K562 (cell line): ENCODE measurements at regions not wholly inside any gene's neighbourhood (a gene's known extent, or its start where the extent isn't known, plus 50 kb on each side); places are given as distances from the start of the nearest gene placed in this dataset.
"Not testable (repeated sequence)": the region's sequence is repeated elsewhere in the genome, so short reads cannot be mapped to it uniquely, and the experiment has no call there.

Experiments used
- CTCF ChIP-seq, 3 experiments: IDR thresholded peaks in 2 of 3; conservative IDR thresholded peaks in 1 of 3; 2 replicates each; pipeline ENCODE4 v1.5.1; 2011 to 2012; ENCODE audit warnings: low read length in 3 of 3, mild to moderate bottlenecking in 3 of 3, control low read depth in 2 of 3, improper control_type of control experiment in 1 of 3, inconsistent platforms in 1 of 3, low read depth in 1 of 3, mixed read lengths in 1 of 3, moderate library complexity in 1 of 3; ENCODE audit not compliant: insufficient read depth in 2 of 3
- JUN ChIP-seq, 2 experiments: sonication (generic) in 1 of 2; formaldehyde crosslinking in 1 of 2; IDR thresholded peaks; 2 replicates each; pipeline versions ENCODE4 v1.6.1 to v1.8.0; 2012 to 2022; ENCODE audit warnings: borderline replicate concordance in 2 of 2, mild to moderate bottlenecking in 2 of 2, improper control_type of control experiment in 1 of 2, low read depth in 1 of 2, low read length in 1 of 2, missing genetic modification reagents in 1 of 2
- NR3C1 ChIP-seq: sonication (generic); formaldehyde crosslinking; IDR thresholded peaks from 2 replicates; pipeline ENCODE4 v1.8.1; 2022; ENCODE audit warnings: missing genetic modification reagents
- POLR2A ChIP-seq: fragments of 450-650 bp; conservative IDR thresholded peaks from 2 replicates; pipeline ENCODE4 v1.6.1; 2016
- SRSF9 ChIP-seq: fragments of 200-400 bp; formaldehyde crosslinking; IDR thresholded peaks from 2 replicates; pipeline ENCODE4 v1.6.1; 2017; ENCODE audit warnings: low read depth, low read length, borderline replicate concordance
- ZBED1 ChIP-seq: IDR thresholded peaks from 2 replicates; pipeline ENCODE4 v1.6.1; 2014
- TF ChIP-seq, protein P1 (sequence below): IDR thresholded peaks from 2 replicates; pipeline ENCODE4 v1.6.1; 2016; ENCODE audit warnings: missing genetic modification characterization, missing compliant biosample characterization

DNA sequence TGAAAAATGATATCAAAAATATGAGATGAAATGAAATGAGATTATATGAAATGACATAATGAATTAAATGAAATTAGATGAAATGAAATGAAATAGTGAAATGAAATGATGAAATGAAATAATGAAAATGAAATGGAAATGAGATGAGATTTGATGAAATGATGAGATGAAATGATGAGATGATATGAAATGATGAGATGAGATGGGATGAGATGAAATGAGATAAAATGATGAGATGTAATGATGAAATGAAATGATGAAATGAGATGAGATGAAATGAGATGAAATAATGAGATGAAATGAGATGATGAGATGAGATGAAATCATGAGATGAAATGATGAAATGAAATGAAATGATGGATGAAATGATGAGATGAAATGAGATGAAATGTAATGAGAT lies 233.9 kb downstream of the PPIAL4F start:
- TF ChIP-seq, protein P1, sequence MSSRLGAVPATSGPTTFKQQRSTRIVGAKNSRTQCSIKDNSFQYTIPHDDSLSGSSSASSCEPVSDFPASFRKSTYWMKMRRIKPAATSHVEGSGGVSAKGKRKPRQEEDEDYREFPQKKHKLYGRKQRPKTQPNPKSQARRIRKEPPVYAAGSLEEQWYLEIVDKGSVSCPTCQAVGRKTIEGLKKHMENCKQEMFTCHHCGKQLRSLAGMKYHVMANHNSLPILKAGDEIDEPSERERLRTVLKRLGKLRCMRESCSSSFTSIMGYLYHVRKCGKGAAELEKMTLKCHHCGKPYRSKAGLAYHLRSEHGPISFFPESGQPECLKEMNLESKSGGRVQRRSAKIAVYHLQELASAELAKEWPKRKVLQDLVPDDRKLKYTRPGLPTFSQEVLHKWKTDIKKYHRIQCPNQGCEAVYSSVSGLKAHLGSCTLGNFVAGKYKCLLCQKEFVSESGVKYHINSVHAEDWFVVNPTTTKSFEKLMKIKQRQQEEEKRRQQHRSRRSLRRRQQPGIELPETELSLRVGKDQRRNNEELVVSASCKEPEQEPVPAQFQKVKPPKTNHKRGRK (tag): peak; percentile 51; the same call in 1 of the 2 replicates
- TF ChIP-seq NR3C1 (CRISPR knock-in tag); POLR2A; CTCF (IDR thresholded peaks at IDR 0.05 in 2 of 3, conservative IDR thresholded peaks at IDR 0.05 in 1 of 3; ENCODE audit: insufficient read depth in 2 of 3, low read depth in 1 of 3, low read length in 3 of 3); JUN (IDR thresholded peaks at IDR 0.05; ENCODE audit: borderline replicate concordance, low read depth, low read length); JUN (CRISPR knock-in tag; IDR thresholded peaks at IDR 0.05; ENCODE audit: borderline replicate concordance); SRSF9; ZBED1: not testable (repeated sequence)
